Sciatic nerve (tissue), 2 donors: ENCODE measurements at regions not wholly inside any gene's neighbourhood (a gene's known extent, or its start where the extent isn't known, plus 50 kb on each side); places are given as distances from the start of the nearest gene placed in this dataset.

Experiments used
- ATAC-seq: fragments of 200-7000 bp; cut with Tn5 transposase; one replicate; pipeline ENCODE4 v1.9.1; 2020; ENCODE audit warnings: mild to moderate bottlenecking, moderate library complexity
- DNase-seq: peaks from one replicate; pipeline ENCODE4 v3.0.0-alpha.2; 2020; ENCODE audit warnings: low spot score
- intact Hi-C: fragments of 100-400 bp; cut with DNase I; formaldehyde crosslinking; loops from one replicate; pipeline ENCODE4 v1.14.2; 2022
- donor health status: DM: no; HTN: no; CAD: no.
- donor health status: DM: no; HTN: no; CAD: no.

GRCh38 chr13:47478985-47479384 lies 522.1 kb downstream of the SUCLA2 start:
- DNase-seq (no peak), ATAC-seq (no peak)
- intact Hi-C loops = no loop called here

GRCh38 chr13:47475441-47475948 lies 525.6 kb downstream of the SUCLA2 start:
- intact Hi-C loops = no loop called here
- ATAC-seq = no peak
- no peak for DNase-seq

- ATAC-seq (no peak), DNase-seq (no peak)
- intact Hi-C loops = no loop called here
Measured at GRCh38 chr13:47474839-47475238, 526.2 kb downstream of the SUCLA2 start.

- DNase-seq (no peak), ATAC-seq (no peak)
- intact Hi-C loops = no loop called here
Measured at GRCh38 chr13:47474326-47474725, 526.7 kb downstream of the SUCLA2 start.

- ATAC-seq (no peak), DNase-seq (no peak)
- intact Hi-C loops = no loop called here
Measured at GRCh38 chr13:47472516-47472915, 528.6 kb downstream of the SUCLA2 start.

GRCh38 chr13:47463726-47464125 lies 537.3 kb downstream of the SUCLA2 start:
- no peak for ATAC-seq
- intact Hi-C loops = no loop called here

GRCh38 chr13:47463002-47463401 lies 538.1 kb downstream of the SUCLA2 start:
- intact Hi-C loops = no loop called here

More at GRCh38 chr13:47463726-47464125, 537.3 kb downstream of the SUCLA2 start:
- no peak for DNase-seq

GRCh38 chr13:47461816-47462215 lies 539.3 kb downstream of the SUCLA2 start:
- intact Hi-C loops = no loop called here
- DNase-seq (no peak), ATAC-seq (no peak)

More at GRCh38 chr13:47463002-47463401, 538.1 kb downstream of the SUCLA2 start:
- DNase-seq = no peak
- no peak for ATAC-seq

- ATAC-seq (no peak), DNase-seq (no peak)
- intact Hi-C loops = no loop called here
Measured at GRCh38 chr13:47459512-47459911, 541.6 kb downstream of the SUCLA2 start.

- no peak for DNase-seq
- intact Hi-C loops = no loop called here
- no peak for ATAC-seq
Measured at GRCh38 chr13:47457626-47458025, 543.4 kb downstream of the SUCLA2 start.

- ATAC-seq = no peak
- intact Hi-C loops = no loop called here
- no peak for DNase-seq
Measured at GRCh38 chr13:47455626-47456025, 545.4 kb downstream of the SUCLA2 start.

- intact Hi-C loops = no loop called here
- ATAC-seq (no peak), DNase-seq (no peak)
Measured at GRCh38 chr13:47454986-47455385, 546.1 kb downstream of the SUCLA2 start.

- intact Hi-C loops = no loop called here
Measured at GRCh38 chr13:47437406-47437805, 540.6 kb upstream of the HTR2A start.

GRCh38 chr13:47433461-47434005 lies 536.7 kb upstream of the HTR2A start:
- intact Hi-C loops = no loop called here
- no peak for ATAC-seq
- DNase-seq = no peak

More at GRCh38 chr13:47437406-47437805, 540.6 kb upstream of the HTR2A start:
- DNase-seq (no peak), ATAC-seq (no peak)

- intact Hi-C loops = no loop called here
- ATAC-seq (peak; percentile 58), DNase-seq (no peak)
Measured at GRCh38 chr13:47426126-47426849, 529.4 kb upstream of the HTR2A start.

GRCh38 chr13:47421525-47421924 lies 524.7 kb upstream of the HTR2A start:
- intact Hi-C loops = no loop called here

GRCh38 chr13:47420568-47420967 lies 523.7 kb upstream of the HTR2A start:
- intact Hi-C loops = no loop called here
- no peak for ATAC-seq
- DNase-seq = no peak

More at GRCh38 chr13:47421525-47421924, 524.7 kb upstream of the HTR2A start:
- DNase-seq (no peak), ATAC-seq (no peak)

GRCh38 chr13:47420020-47420419 lies 523.2 kb upstream of the HTR2A start:
- ATAC-seq (no peak), DNase-seq (no peak)
- intact Hi-C loops = no loop called here

GRCh38 chr13:47418206-47418920 lies 521.5 kb upstream of the HTR2A start:
- intact Hi-C loops = no loop called here
- ATAC-seq = no peak
- no peak for DNase-seq

GRCh38 chr13:47417485-47417884 lies 520.6 kb upstream of the HTR2A start:
- intact Hi-C loops = no loop called here
- ATAC-seq (no peak), DNase-seq (no peak)
